DMS153 treated with DMSO at 0.1 percent for 48 hours (cell line): ENCODE measurements at regions not wholly inside any gene's neighbourhood (a gene's known extent, or its start where the extent isn't known, plus 50 kb on each side); places are given as distances from the start of the nearest gene placed in this dataset.

Experiments used
- DNase-seq: peaks from one replicate; lab custom pipeline; 2025; ENCODE audit not compliant: unreplicated experiment; lab: John Stamatoyannopoulos, UW

DNA sequence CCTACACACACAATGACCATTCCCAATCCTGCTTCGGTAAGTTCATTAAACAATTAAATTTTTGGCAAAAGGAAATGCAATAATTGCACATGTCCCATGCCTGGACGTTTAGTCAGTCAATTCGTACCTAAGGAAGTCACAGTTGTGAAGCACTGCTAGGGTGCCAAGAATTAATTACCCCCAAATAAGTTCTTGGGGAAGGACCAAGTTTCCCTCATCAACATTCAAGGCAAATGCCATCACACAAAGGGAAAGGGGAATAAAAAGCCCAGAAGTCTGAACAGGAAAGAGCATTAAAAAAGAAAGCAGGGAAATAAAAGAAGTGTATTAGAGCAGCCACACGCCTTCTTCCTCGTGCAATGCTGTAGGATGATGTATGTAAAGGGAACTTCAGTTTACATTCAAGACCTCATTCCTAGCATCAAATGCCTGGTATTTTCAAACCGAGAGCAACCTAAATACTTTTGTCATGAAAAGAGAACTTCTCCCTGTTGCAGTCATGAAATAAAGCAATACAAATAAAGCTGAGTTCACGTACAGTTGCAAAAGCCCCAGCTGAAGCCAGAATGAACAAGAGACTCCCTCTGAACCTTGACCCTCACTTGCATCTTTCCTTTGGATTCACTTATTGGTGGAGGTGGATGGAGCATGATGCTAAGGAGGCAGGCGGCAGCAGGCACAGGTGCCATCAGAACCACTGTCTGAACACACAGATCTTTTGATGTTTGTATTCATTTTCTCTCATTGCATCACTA is 124.0 kb upstream of the PPARGC1A start:
- DNase-seq, result no peak

- DNase-seq, result no peak
These were observed 121.1 kb upstream of the PPARGC1A start for GRCh38 chr4:24010994-24011393.

GRCh38 chr4:24010573-24010972 is 120.7 kb upstream of the PPARGC1A start:
- no peak for DNase-seq

DNA sequence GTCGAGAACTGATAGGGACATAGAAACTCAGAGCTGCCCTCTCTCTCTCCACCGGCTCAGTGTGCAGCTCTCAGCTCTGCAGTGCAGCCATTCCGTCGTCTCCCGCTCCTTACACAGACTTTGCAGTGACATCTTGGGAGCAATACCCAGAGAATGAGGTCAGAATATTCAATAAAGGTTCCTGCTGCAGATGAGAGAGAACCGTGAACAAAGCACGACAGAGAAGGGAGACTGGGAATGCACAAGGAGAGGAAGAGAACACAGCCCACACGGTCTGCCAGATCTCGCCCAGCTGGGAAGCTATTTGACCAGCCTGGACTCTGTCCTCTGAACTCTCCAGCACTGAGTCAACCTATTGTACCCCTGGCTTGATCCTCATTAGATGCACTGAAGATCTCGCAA is 118.0 kb upstream of the PPARGC1A start:
- no peak for DNase-seq

DNA sequence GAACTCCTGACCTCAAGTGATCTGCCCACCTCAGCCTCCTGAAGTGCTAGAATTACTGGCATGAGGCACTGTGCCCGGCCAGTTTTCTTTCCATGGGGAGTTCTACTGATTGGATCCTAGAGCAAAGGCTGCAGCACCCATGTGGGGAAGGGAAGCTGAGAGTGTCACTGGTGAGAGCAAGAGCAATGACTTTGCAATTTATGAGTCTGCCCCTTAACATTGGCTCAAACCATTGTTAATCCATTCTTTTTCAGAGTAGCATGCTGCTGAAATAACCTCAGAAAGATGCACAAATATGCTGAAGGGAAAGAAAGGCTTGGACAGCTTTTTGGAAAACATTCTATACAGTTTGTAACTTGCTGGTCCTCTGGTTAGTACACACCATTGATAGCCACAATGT is 116.4 kb upstream of the PPARGC1A start:
- DNase-seq, result no peak

- no peak for DNase-seq
These were observed 114.1 kb upstream of the PPARGC1A start for GRCh38 chr4:24003926-24004325.

DNA sequence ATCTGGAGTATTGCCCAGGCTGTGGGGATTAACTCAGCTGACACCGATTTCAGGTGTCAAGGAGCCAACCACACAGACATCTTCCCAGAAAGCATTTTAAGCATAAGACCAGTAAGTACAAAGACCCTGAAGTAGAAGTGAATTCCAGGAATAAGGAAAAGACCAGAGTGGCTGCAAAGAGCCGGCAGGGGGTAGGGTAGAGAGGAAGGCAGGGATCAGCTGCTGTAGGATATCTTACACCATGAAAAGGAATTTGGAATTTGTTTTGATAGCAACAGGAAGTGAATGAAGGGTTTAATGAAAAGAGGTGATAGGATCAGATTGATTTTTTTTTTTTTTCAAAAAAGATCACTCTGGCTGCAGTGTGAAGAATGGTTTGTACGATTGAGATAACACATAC is 113.6 kb upstream of the PPARGC1A start:
- no peak for DNase-seq

DNA sequence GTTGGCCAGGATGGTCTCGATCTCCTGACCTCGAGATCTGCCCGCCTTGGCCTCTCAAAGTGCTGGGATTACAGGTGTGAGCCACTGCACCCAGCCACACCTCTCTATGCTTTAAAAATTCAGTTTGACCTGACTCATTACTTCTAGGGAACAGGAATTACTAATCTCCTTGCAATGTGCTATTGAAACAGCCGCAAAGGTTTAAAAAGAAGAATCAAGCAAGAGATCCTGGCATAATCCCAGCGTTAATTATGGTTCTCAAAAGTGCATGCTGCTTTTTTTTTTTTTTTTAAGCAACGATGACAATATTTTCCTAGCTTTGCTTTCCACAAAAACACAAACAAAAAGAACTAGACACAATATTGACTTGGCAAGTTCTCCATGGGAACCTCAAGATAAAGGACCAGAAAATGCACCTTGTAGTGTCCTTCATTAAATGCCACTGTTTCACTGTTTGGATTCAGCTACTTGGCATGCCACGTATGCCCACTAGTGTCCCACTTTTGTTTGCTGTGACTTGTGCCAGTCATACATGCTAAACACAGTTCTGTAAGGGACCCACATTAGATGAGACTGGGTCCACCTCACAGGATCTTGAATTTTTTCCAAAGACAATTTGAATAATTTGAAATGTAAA is 112.6 kb upstream of the PPARGC1A start:
- no peak for DNase-seq

DNA sequence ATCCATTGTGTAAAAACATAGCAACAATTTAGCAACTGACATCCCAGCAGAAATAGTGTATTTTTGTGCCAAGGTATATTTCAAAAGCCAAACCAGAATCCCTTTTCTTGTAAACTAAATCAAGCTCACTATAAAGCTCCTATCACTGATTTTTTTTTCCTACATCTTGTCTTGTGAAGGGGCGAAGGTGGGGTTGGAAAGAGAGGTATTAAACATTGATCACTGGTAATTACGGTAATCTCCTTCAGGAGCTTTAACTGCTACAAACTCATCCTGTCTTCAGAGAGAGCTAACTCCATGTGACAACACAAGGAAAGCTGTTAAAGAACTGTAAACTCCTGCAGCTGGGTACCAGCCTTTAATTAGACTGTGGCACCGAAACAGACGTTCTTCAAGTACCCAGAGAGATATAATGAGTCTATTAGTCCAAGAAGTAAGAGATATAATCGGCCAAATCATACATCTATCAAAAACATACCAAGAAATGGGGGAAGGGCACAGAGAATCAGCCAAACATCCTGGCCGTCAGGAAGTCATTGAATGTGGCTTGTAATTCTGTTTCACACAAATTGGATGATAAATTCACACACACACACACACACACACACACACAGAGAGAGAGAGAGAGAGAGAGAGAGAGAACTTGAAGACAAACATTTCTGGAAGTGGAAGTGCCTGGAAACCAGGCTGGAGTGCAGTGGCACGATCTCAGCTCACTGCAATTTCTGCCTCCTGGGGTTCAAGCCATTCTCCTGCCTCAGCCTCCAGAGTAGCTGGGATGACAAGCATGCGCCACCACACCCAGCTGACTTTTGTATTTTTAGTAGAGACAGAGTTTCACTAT is 111.9 kb upstream of the PPARGC1A start:
- no peak for DNase-seq

GRCh38 chr4:24000470-24000831 is 110.6 kb upstream of the PPARGC1A start:
- DNase-seq, result no peak

- DNase-seq, result no peak
These were observed 110.0 kb upstream of the PPARGC1A start for GRCh38 chr4:23999714-24000469.

- no peak for DNase-seq
These were observed 103.5 kb upstream of the PPARGC1A start for GRCh38 chr4:23993373-23993772.

GRCh38 chr4:23991444-23991843 is 101.6 kb upstream of the PPARGC1A start:
- no peak for DNase-seq

DNA sequence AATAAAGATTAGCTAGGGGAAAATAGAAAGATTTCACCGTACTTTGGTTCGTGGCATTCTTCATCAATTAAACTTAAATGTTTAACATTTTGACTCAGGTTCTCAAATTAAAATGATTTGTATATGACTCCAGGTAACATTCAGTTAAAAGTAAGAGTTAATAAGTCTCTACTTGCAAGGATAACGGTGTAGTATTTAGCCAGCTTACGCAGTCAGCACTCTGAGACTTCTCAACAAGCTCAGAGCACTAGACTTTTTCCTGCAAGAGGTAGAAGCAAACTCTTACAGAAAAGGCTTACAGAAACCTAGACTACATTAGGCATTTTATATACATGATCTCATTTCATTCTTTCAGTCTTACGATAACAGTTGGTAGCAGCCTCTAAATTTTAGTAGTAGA is 96.4 kb upstream of the PPARGC1A start:
- DNase-seq, result no peak

- DNase-seq, result no peak
These were observed 91.5 kb upstream of the PPARGC1A start for GRCh38 chr4:23981328-23981727.

GRCh38 chr4:23979534-23979933 is 89.7 kb upstream of the PPARGC1A start:
- no peak for DNase-seq

- no peak for DNase-seq
These were observed 88.2 kb upstream of the PPARGC1A start for GRCh38 chr4:23978002-23978401.

GRCh38 chr4:23976423-23976822 is 86.6 kb upstream of the PPARGC1A start:
- DNase-seq, result no peak

- DNase-seq, result no peak
These were observed 83.5 kb upstream of the PPARGC1A start for GRCh38 chr4:23973308-23973855.

GRCh38 chr4:23972805-23973204 is 83.0 kb upstream of the PPARGC1A start:
- DNase-seq, result no peak

GRCh38 chr4:23972187-23972586 is 82.3 kb upstream of the PPARGC1A start:
- no peak for DNase-seq
